SK-N-SH (cell line): ENCODE measurements at regions not wholly inside any gene's neighbourhood (a gene's known extent, or its start where the extent isn't known, plus 50 kb on each side); places are given as distances from the start of the nearest gene placed in this dataset.

ENCODE experiments used
- CTCF ChIA-PET: fragments of 300-600, 350-600 bp; formaldehyde crosslinking; extraction: SDS; loops from one replicate; lab custom pipeline; 2021; lab: Yijun Ruan, JAX
- POLR2A ChIA-PET: fragments of 350-600 bp; sonication (Branson Sonifier 250); formaldehyde crosslinking; extraction: SDS; loops from one replicate; lab custom pipeline; 2020; ENCODE audit warnings: antibody characterized with exemption, inconsistent platforms; lab: Yijun Ruan, JAX
- DNase-seq: peaks from one replicate; pipeline ENCODE4 v3.0.0; 2012
- H2AFZ ChIP-seq: fragments of 200-600 bp; sonication (generic); 2 replicates; pipeline ENCODE4 v1.8.1; 2016; ENCODE audit warnings: antibody characterized with exemption, mild to moderate bottlenecking, low read depth
- H3F3A ChIP-seq: fragments of 200-600 bp; sonication (generic); replicated peaks from 2 replicates; pipeline ENCODE3; 2016; ENCODE audit warnings: antibody characterized with exemption, mild to moderate bottlenecking; ENCODE audit not compliant: insufficient read depth
- H3K27ac ChIP-seq, 2 experiments: fragments of 200-500 bp in 1 of 2; fragments of 200-600 bp in 1 of 2; sonication (Bioruptor generic) in 1 of 2; sonication (generic), shearing (Covaris generic) in 1 of 2; 2 replicates each; pipeline versions ENCODE4 v1.5.1 to v1.6.1; 2014 to 2016; ENCODE audit warnings: low read depth in 2 of 2, inconsistent platforms in 1 of 2, low read length in 1 of 2, mild to moderate bottlenecking in 1 of 2, mixed read lengths in 1 of 2
- H3K27me3 ChIP-seq: fragments of 200-600 bp; sonication (generic), shearing (Covaris generic); 2 replicates; pipeline ENCODE4 v1.6.1; 2016; ENCODE audit warnings: mixed run types; ENCODE audit not compliant: insufficient read depth
- H3K36me3 ChIP-seq, 2 experiments: fragments of 200-500 bp in 1 of 2; fragments of 200-600 bp in 1 of 2; sonication (Bioruptor generic) in 1 of 2; sonication (generic) in 1 of 2; replicated peaks in 1 of 2; 2 replicates each; pipeline versions ENCODE3 to v1.5.1; 2014 to 2016; ENCODE audit warnings: low read length in 1 of 2, mild to moderate bottlenecking in 1 of 2; ENCODE audit not compliant: insufficient read depth in 2 of 2, control insufficient read depth in 1 of 2
- H3K4me1 ChIP-seq, 2 experiments: fragments of 200-500 bp in 1 of 2; fragments of 200-600 bp in 1 of 2; sonication (Bioruptor generic) in 1 of 2; sonication (generic), shearing (Covaris generic) in 1 of 2; 2 replicates each; pipeline versions ENCODE4 v1.5.1 to v1.6.1; 2014 to 2016; ENCODE audit warnings: low read depth in 1 of 2, low read length in 1 of 2, mixed run types in 1 of 2; ENCODE audit not compliant: insufficient read depth in 2 of 2, control insufficient read depth in 1 of 2
- H3K4me2 ChIP-seq: fragments of 200-600 bp; sonication (generic), shearing (Covaris generic); 2 replicates; pipeline ENCODE4 v1.6.1; 2017; ENCODE audit warnings: mixed run types
- H3K4me3 ChIP-seq, 2 experiments: fragments of 200-500 bp in 1 of 2; fragments of 200-600 bp in 1 of 2; sonication (Bioruptor generic) in 1 of 2; sonication (generic), shearing (Covaris generic) in 1 of 2; 2 replicates each; pipeline versions ENCODE4 v1.5.1 to v1.8.1; 2014 to 2016; ENCODE audit warnings: low read depth in 2 of 2, inconsistent platforms in 1 of 2, low read length in 1 of 2, mild to moderate bottlenecking in 1 of 2, mixed read lengths in 1 of 2, moderate library complexity in 1 of 2
- H3K79me2 ChIP-seq: fragments of 200-600 bp; sonication (generic); 2 replicates; pipeline ENCODE4 v1.8.1; 2017; ENCODE audit warnings: mild to moderate bottlenecking; ENCODE audit not compliant: insufficient read depth
- H3K9ac ChIP-seq: fragments of 200-600 bp; sonication (generic); 2 replicates; pipeline ENCODE4 v1.6.1; 2017; ENCODE audit warnings: mixed run types
- H3K9me2 ChIP-seq: fragments of 200-600 bp; sonication (generic); 2 replicates; pipeline ENCODE4 v1.6.1; 2017; ENCODE audit warnings: mixed run types
- H3K9me3 ChIP-seq: fragments of 200-600 bp; sonication (generic); 2 replicates; pipeline ENCODE4 v1.6.1; 2017; ENCODE audit warnings: mixed run types, mild to moderate bottlenecking, moderate library complexity
- H4K20me1 ChIP-seq: fragments of 200-600 bp; sonication (generic); 2 replicates; pipeline ENCODE4 v1.6.1; 2017; ENCODE audit warnings: mild to moderate bottlenecking, mixed run types; ENCODE audit not compliant: insufficient read depth
- CHD2 ChIP-seq: fragments of 150-350 bp; IDR thresholded peaks from 2 replicates; pipeline ENCODE4 v1.6.1; 2018; ENCODE audit warnings: low read length; ENCODE audit not compliant: partially characterized antibody
- CTCF ChIP-seq: fragments of 200-600 bp; sonication (generic); IDR thresholded peaks from 2 replicates; pipeline ENCODE4 v1.6.1; 2017; ENCODE audit warnings: antibody characterized with exemption, mild to moderate bottlenecking, moderate library complexity
- ELF1 ChIP-seq: IDR thresholded peaks from 2 replicates; pipeline ENCODE4 v1.4.0; 2012
- EP300 ChIP-seq, 2 experiments: IDR thresholded peaks; 2 replicates each; pipeline versions ENCODE4 v1.4.0 to v1.6.1; 2012; ENCODE audit warnings: borderline replicate concordance in 1 of 2, low read depth in 1 of 2, low read length in 1 of 2
- FOXJ3 ChIP-seq: sonication (generic); formaldehyde crosslinking; IDR thresholded peaks from 2 replicates; pipeline ENCODE4 v1.5.1; 2020; ENCODE audit warnings: mild to moderate bottlenecking, missing genetic modification reagents
- GABPA ChIP-seq: IDR thresholded peaks from 2 replicates; pipeline ENCODE4 v1.4.0; 2012; ENCODE audit warnings: low read depth, mild to moderate bottlenecking
- GATA2 ChIP-seq: sonication (generic); formaldehyde crosslinking; IDR thresholded peaks from 2 replicates; pipeline ENCODE4 v1.5.0; 2020; ENCODE audit warnings: mild to moderate bottlenecking, missing genetic modification reagents
- IRF3 ChIP-seq: fragments of 150-350 bp; IDR thresholded peaks from 2 replicates; pipeline ENCODE4 v1.6.1; 2016; ENCODE audit warnings: mild to moderate bottlenecking, low read depth, low read length
- JUND ChIP-seq: IDR thresholded peaks from 2 replicates; pipeline ENCODE4 v1.4.0; 2012
- MAX ChIP-seq: IDR thresholded peaks from 2 replicates; pipeline ENCODE4 v1.4.0; 2012; ENCODE audit warnings: low read depth
- MEF2A ChIP-seq: IDR thresholded peaks from 2 replicates; pipeline ENCODE4 v1.4.0; 2012; ENCODE audit warnings: low read depth, borderline replicate concordance
- NRF1 ChIP-seq: IDR thresholded peaks from 2 replicates; pipeline ENCODE4 v1.6.1; 2012; ENCODE audit warnings: low read depth, mild to moderate bottlenecking, low read length
- RAD21 ChIP-seq: IDR thresholded peaks from 2 replicates; pipeline ENCODE4 v1.6.1; 2012; ENCODE audit warnings: mild to moderate bottlenecking, low read length
- RCOR1 ChIP-seq: fragments of 150-350 bp; IDR thresholded peaks from 2 replicates; pipeline ENCODE4 v1.6.1; 2017; ENCODE audit warnings: antibody characterized with exemption, low read length
- RFX5 ChIP-seq: IDR thresholded peaks from 2 replicates; pipeline ENCODE4 v1.6.1; 2012; ENCODE audit warnings: mild to moderate bottlenecking, improper control_type of control experiment, low read length
- SIN3A ChIP-seq: IDR thresholded peaks from 2 replicates; pipeline ENCODE4 v1.6.1; 2012; ENCODE audit warnings: low read depth, mild to moderate bottlenecking, low read length, moderate library complexity, borderline replicate concordance
- SMC3 ChIP-seq: IDR thresholded peaks from 2 replicates; pipeline ENCODE4 v1.6.1; 2012; ENCODE audit warnings: low read depth, low read length, improper control_type of control experiment
- TAF1 ChIP-seq: IDR thresholded peaks from 2 replicates; pipeline ENCODE4 v1.6.1; 2012; ENCODE audit warnings: low read depth, mild to moderate bottlenecking, low read length, moderate library complexity, borderline replicate concordance
- TCF12 ChIP-seq: IDR thresholded peaks from 2 replicates; pipeline ENCODE4 v1.4.0; 2012
- USF1 ChIP-seq: IDR thresholded peaks from 2 replicates; pipeline ENCODE4 v1.4.0; 2012; ENCODE audit warnings: low read depth, borderline replicate concordance
- USF2 ChIP-seq: fragments of 150-350 bp; IDR thresholded peaks from 2 replicates; pipeline ENCODE4 v1.6.1; 2017; ENCODE audit warnings: antibody characterized with exemption, low read length, low read depth, borderline replicate concordance
- YY1 ChIP-seq: IDR thresholded peaks from 2 replicates; pipeline ENCODE4 v1.4.0; 2012; ENCODE audit warnings: low read depth, mild to moderate bottlenecking
- WGBS: methylation state at CpG from one replicate; pipeline ENCODE4 v1.1.6; 2017; ENCODE audit warnings: low lambda C conversion rate; 5-methylcytosine and 5-hydroxymethylcytosine counted together

GRCh38 chr4:22986881-22987280, 294.1 kb downstream of the GBA3 start:
- TF ChIP-seq MAX (no peak), SIN3A (no peak), USF2 (no peak), JUND (no peak), GATA2 (CRISPR knock-in tag) (no peak), TCF12 (no peak), MEF2A (no peak)
- H3K79me2 ChIP-seq, result no peaks in the 10 kb centered on the region
- POLR2A ChIA-PET, result no interaction called here
- H3K4me1 ChIP-seq, result no peaks in the 10 kb centered on the region
- H3K4me3 ChIP-seq, result no peak overlapping the region
- no peaks in the 10 kb centered on the region for H3K9me2 ChIP-seq
- no peaks in the 10 kb centered on the region for H3K36me3 ChIP-seq
- 4% methylated on average over 2 of the region's 2 CpGs for WGBS
- H3K4me2 ChIP-seq, result no peak overlapping the region
- no peaks in the 10 kb centered on the region for H3K9me3 ChIP-seq
- no peak for DNase-seq
- H3K27me3 ChIP-seq, result no peaks in the 10 kb centered on the region
- no peaks in the 10 kb centered on the region for H3F3A ChIP-seq
- no peak overlapping the region for H3K9ac ChIP-seq
- no peak overlapping the region for H3K27ac ChIP-seq
- CTCF ChIA-PET, result no interaction called here
- no peak overlapping the region for H2AFZ ChIP-seq
- H4K20me1 ChIP-seq, result no peaks in the 10 kb centered on the region

GRCh38 chr4:22986262-22986661, 293.5 kb downstream of the GBA3 start:
- Histone ChIP-seq H3K9me2 (no peaks in the 10 kb centered on the region), H3K27ac (no peak overlapping the region), H3K4me1 (no peaks in the 10 kb centered on the region), H2AFZ (no peak overlapping the region), H4K20me1 (no peaks in the 10 kb centered on the region), H3K4me3 (no peak overlapping the region), H3F3A (no peaks in the 10 kb centered on the region), H3K36me3 (no peaks in the 10 kb centered on the region), H3K9ac (no peak overlapping the region), H3K79me2 (no peaks in the 10 kb centered on the region), H3K9me3 (no peaks in the 10 kb centered on the region), H3K4me2 (no peak overlapping the region), H3K27me3 (no peaks in the 10 kb centered on the region)
- no peak for TF ChIP-seq EP300 (IDR thresholded peaks at IDR 0.05; ENCODE audit: borderline replicate concordance in 1 of 2, low read depth in 1 of 2, low read length in 1 of 2)
- no peak for TF ChIP-seq TAF1
- no peak for TF ChIP-seq JUND
- TF ChIP-seq ELF1, result no peak
- no peak for TF ChIP-seq NRF1
- TF ChIP-seq RCOR1, result no peak
- TF ChIP-seq SMC3, result no peak
- TF ChIP-seq RFX5, result no peak
- TF ChIP-seq GATA2 (CRISPR knock-in tag), result no peak
- TF ChIP-seq RAD21, result no peak
- TF ChIP-seq USF1, result no peak
- TF ChIP-seq YY1, result no peak
- no peak for TF ChIP-seq CTCF
- no peak for TF ChIP-seq SIN3A
- TF ChIP-seq FOXJ3 (CRISPR knock-in tag), result no peak
- no peak for TF ChIP-seq CHD2
- TF ChIP-seq MEF2A, result no peak
- TF ChIP-seq IRF3, result no peak
- no peak for TF ChIP-seq GABPA
- DNase-seq, result no peak
- ChIA-PET CTCF (no interaction called here), POLR2A (no interaction called here)
